Ascending aorta (tissue), 2 donors: ENCODE measurements at regions not wholly inside any gene's neighbourhood (a gene's known extent, or its start where the extent isn't known, plus 50 kb on each side); places are given as distances from the start of the nearest gene placed in this dataset.

ENCODE experiments used
- DNase-seq, 2 donors: peaks; one replicate each; pipeline ENCODE4 v3.0.0-alpha.2; 2019; ENCODE audit warnings: low spot score in 2 of 2
- H3K27ac ChIP-seq, 2 donors: fragments of 200-600 bp; sonication (generic); one replicate each; pipeline ENCODE4 v1.5.1; 2016 to 2017; ENCODE audit warnings: mild to moderate bottlenecking in 1 of 2
- H3K27me3 ChIP-seq: fragments of 200-600 bp; sonication (generic); one replicate; pipeline ENCODE4 v1.5.1; 2017
- H3K36me3 ChIP-seq, 2 donors: fragments of 200-600 bp; sonication (generic); one replicate each; pipeline ENCODE4 v1.5.1; 2016
- H3K4me1 ChIP-seq, 2 donors: fragments of 200-600 bp; sonication (generic); one replicate each; pipeline ENCODE4 v1.5.1; 2016 to 2017; ENCODE audit warnings: mild to moderate bottlenecking in 1 of 2
- H3K4me3 ChIP-seq, 2 donors: fragments of 200-600 bp; sonication (generic); one replicate each; pipeline ENCODE4 v1.5.1; 2016 to 2017; ENCODE audit warnings: mild to moderate bottlenecking in 1 of 2
- H3K9me3 ChIP-seq, 2 donors: fragments of 200-600 bp; sonication (generic); one replicate each; pipeline ENCODE4 v1.5.1; 2016
- intact Hi-C: fragments of 100-400 bp; cut with DNase I; formaldehyde crosslinking; loops from one replicate; pipeline ENCODE4 v1.15.1; 2023
- TF ChIP-seq, protein P1 (sequence below), 3 experiments: fragments of 200-600 bp in 2 of 3; fragments of 450-650 bp in 1 of 3; sonication (generic) in 2 of 3; IDR thresholded peaks; one replicate each; pipeline ENCODE4 v1.5.1; 2016 to 2019; ENCODE audit warnings: antibody characterized with exemption in 3 of 3, mild to moderate bottlenecking in 1 of 3, moderate library complexity in 1 of 3

- no peak overlapping the region for H3K27ac ChIP-seq
- H3K4me3 ChIP-seq: no peak overlapping the region
- H3K9me3 ChIP-seq: no peaks in the 10 kb centered on the region
- no peaks in the 10 kb centered on the region for H3K27me3 ChIP-seq
- intact Hi-C loops: no loop called here
- H3K4me1 ChIP-seq: no peaks in the 10 kb centered on the region
- H3K36me3 ChIP-seq: no peaks in the 10 kb centered on the region
- TF ChIP-seq, protein P1, sequence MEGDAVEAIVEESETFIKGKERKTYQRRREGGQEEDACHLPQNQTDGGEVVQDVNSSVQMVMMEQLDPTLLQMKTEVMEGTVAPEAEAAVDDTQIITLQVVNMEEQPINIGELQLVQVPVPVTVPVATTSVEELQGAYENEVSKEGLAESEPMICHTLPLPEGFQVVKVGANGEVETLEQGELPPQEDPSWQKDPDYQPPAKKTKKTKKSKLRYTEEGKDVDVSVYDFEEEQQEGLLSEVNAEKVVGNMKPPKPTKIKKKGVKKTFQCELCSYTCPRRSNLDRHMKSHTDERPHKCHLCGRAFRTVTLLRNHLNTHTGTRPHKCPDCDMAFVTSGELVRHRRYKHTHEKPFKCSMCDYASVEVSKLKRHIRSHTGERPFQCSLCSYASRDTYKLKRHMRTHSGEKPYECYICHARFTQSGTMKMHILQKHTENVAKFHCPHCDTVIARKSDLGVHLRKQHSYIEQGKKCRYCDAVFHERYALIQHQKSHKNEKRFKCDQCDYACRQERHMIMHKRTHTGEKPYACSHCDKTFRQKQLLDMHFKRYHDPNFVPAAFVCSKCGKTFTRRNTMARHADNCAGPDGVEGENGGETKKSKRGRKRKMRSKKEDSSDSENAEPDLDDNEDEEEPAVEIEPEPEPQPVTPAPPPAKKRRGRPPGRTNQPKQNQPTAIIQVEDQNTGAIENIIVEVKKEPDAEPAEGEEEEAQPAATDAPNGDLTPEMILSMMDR (IDR thresholded peaks at IDR 0.05): no peak
- no peak for DNase-seq
Observed at GRCh38 chr2:8111193-8111592, 570.7 kb upstream of the ID2 start.

GRCh38 chr2:8115456-8115855 is 566.4 kb upstream of the ID2 start:
- TF ChIP-seq, protein P1 (IDR thresholded peaks at IDR 0.05): no peak
- H3K4me3 ChIP-seq: no peak overlapping the region
- no peak for DNase-seq
- intact Hi-C loops: no loop called here
- no peaks in the 10 kb centered on the region for H3K27me3 ChIP-seq
- peaks cover 0 to 5% of the 10 kb centered on the region in 2 donors for H3K4me1 ChIP-seq
- no peaks in the 10 kb centered on the region for H3K9me3 ChIP-seq
- H3K36me3 ChIP-seq: no peaks in the 10 kb centered on the region
- H3K27ac ChIP-seq: no peak overlapping the region

DNA sequence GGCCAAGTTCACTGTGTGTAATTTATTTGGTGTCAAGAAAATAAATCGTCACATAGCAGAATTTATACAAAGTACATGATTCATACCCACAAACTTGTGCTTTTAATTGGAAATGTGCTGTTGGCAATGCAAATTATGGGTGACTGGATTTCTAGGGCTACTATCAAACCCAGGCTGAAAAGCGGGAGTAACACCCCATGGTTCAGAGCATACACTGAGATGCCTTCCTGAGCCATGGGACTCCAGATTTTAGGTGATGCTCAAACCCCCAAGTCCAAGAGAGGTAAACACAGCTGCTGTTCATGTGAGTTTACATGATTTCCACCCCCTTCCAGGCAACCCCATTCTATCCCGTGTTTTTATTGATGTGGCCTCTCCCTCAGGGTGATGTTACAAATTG is 565.9 kb upstream of the ID2 start:
- Histone ChIP-seq H3K36me3 (no peaks in the 10 kb centered on the region), H3K27me3 (no peaks in the 10 kb centered on the region), H3K4me1 (peaks cover 0 to 10% of the 10 kb centered on the region in 2 donors), H3K4me3 (no peak overlapping the region), H3K27ac (no peak overlapping the region), H3K9me3 (no peaks in the 10 kb centered on the region)
- TF ChIP-seq, protein P1 (IDR thresholded peaks at IDR 0.05): no peak
- DNase-seq: no peak
- intact Hi-C loops: no loop called here

DNA sequence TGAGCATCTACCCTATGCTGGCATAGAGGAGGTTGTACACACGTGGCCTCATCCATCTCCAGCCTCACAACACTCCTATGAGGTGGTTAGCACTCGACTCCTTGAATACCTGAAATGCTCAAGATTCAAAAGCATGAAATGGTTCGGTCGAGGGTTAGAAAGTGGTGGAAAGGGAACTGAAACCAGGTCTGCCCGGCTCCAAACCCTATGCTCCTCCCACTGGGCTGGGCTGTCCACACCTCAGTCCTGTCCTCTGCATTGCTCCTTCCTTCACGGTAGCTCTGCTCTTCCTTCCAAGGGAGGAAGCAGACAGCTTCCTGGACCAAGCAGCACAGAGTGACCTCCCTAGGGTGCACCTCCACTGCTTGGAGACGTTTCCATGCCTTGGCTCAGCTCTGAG is 565.2 kb upstream of the ID2 start:
- no peaks in the 10 kb centered on the region for H3K9me3 ChIP-seq
- no peak overlapping the region for H3K27ac ChIP-seq
- H3K4me1 ChIP-seq: peaks cover 0 to 13% of the 10 kb centered on the region in 2 donors
- intact Hi-C loops: no loop called here
- H3K36me3 ChIP-seq: no peaks in the 10 kb centered on the region
- H3K4me3 ChIP-seq: no peak overlapping the region
- DNase-seq: no peak
- H3K27me3 ChIP-seq: no peaks in the 10 kb centered on the region
- TF ChIP-seq, protein P1 (IDR thresholded peaks at IDR 0.05): no peak

DNA sequence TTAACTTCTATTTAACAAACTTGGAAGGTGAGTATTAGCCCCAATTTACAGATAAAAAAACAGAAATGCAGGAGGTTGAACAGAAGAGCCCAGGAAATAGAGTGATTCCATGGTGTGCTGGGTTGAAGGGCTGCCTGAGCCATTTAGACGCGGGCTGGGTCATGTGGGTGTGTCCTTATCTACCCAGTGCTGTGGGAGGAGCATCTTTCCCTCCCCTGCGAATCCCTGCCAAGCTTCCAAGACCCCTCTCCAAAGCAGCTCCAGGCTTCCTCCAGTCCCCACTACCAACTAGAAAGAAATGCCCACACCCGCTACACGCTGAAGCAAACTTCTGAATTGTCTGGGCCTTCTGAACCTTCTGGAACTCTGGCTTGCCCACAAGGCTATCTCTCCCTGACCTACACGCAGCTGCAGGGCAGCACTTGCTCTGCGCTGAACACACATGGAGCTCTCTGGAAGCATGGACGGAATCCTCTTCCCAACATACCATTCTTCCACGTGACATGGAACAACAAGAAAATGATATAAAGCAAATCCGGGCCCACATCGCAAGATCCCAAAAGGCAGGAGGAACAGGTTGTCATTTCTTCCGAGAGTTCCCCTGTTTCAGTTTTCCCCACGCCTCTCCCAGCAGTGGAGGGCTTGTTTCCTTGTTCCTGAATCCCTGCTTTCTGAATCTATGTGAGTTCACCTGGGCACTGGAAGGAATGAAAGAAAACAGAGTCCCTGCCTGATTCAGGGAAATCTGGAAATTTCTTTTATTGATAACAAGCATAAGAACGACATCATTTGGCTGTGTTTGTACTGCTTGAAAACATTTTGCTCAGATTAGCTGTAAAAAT is 562.7 kb upstream of the ID2 start:
- Histone ChIP-seq H3K4me3 (peak overlapping the region; percentile 6 to 39), H3K36me3 (no peaks in the 10 kb centered on the region), H3K4me1 (peaks cover 0 to 13% of the 10 kb centered on the region in 2 donors), H3K27me3 (no peaks in the 10 kb centered on the region), H3K27ac (peak overlapping the region; percentile 24 to 56), H3K9me3 (no peaks in the 10 kb centered on the region)
- intact Hi-C loops: no loop called here
- DNase-seq: no peak
- TF ChIP-seq, protein P1 (IDR thresholded peaks at IDR 0.05): no peak
